Kidney capillary endothelial cell (primary cell): ENCODE measurements at regions not wholly inside any gene's neighbourhood (a gene's known extent, or its start where the extent isn't known, plus 50 kb on each side); places are given as distances from the start of the nearest gene placed in this dataset.
A peak's percentile ranks its signal among the peaks of the same experiment; 100 is the strongest.
"Not testable (repeated sequence)": the region's sequence is repeated elsewhere in the genome, so short reads cannot be mapped to it uniquely, and the experiment has no call there.

Source experiments
- DNase-seq: peaks from one replicate; pipeline ENCODE4 v3.0.0-alpha.2; 2018; ENCODE audit warnings: low spot score

DNA sequence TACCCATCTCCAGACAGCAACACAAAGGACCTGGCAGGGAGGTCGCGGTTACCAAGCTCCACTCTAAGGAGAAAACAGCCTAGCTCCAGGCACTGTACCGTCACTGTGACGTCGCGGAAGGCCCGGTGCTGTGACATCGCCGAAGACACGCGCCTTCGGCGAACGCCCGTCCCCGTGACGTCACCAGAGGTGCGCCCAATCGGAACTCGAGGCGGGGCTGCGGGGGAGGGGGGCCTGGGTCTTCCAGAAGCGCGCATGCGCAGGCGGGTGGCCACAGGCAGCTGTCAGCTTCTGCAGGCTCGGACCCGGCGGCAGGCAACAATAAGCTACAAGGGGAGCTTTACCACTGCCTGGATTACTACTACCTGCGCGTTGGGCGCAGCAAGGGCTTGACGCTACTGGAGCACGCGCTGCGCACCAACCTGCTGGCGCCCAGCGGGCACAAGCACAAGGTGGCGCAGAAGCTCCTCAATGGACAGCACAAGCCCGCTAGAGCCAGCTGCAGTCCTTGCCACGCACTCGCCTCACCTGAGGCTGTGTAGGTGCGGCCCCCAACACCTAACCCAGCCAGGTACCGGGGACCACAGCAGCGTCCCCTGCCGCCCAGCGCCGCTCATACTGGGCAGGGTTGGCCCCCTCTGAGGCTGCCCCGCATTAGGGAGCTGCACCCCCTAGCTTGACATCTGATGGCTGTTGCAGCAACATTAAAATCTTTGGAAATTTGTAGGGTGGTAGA is 208.4 kb downstream of the TPST1 start:
- DNase-seq, result peak; percentile 68

DNA sequence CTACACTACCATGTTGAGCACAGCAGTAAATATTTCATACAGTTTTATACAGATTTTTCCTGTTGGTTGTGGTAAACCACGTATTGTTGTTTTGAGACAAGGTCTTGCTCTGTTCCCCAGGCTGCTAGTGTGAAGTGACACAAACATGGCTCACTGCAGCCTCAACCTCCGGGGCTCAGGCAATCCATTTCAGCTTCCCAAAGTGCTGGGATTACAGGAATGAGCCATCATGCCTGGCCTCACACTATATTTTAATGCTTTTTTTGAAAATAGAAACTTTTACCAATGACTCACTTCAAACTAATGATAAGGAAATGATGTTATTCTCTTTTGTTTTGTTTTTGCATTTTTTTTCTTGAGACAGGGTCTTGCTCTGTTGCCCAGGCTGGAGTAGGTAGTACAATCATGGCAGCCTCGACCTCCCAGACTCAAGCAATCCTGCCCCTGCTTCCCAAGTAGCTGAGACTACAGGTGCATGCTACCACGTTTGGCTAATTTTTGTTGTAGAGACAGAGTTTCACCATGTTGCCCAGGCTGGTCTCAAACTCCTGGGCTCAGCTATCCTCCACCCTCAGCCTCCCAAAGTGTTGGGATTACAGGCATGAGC is 210.6 kb downstream of the TPST1 start:
- no peak for DNase-seq

DNA sequence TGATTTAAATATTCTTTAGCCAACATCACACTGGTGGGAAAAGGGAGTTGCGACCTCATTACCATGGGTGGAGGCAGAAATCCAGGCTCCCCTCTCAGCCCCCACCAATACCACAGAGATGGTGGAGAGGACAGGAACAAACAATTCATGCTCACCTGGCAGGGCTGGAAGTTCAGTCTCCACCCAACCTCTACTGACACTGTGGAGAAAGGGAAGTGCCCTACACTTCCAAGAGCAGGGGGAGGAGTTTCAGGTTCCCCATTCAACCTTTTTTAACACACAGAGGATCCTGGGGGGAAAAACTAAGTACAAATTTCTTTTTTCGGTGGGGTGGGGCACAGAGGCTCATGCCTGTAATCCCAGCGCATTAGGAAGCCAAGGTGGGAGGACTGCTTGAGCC is 210.1 kb upstream of the KCTD7 start:
- DNase-seq, result no peak

DNA sequence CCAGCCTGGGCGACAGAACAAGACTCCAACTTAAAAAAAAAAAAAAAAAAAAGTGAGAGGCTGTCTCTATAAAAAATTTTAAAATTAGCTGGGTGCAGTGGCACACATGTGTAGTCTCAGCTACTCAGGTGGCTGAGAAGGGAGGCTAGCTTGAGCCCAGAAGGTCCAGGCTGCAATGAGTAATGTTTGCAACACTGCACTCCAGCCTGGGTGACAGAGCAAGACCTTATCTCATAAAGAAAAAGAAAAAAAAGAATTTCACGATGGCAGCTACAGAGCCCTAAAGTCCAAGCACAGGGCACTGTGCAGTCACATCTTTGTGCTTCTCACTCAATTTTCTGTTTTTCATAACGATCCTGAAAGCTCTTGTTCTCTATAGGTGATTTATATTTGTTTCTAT is 209.5 kb upstream of the KCTD7 start:
- DNase-seq, result no peak

DNA sequence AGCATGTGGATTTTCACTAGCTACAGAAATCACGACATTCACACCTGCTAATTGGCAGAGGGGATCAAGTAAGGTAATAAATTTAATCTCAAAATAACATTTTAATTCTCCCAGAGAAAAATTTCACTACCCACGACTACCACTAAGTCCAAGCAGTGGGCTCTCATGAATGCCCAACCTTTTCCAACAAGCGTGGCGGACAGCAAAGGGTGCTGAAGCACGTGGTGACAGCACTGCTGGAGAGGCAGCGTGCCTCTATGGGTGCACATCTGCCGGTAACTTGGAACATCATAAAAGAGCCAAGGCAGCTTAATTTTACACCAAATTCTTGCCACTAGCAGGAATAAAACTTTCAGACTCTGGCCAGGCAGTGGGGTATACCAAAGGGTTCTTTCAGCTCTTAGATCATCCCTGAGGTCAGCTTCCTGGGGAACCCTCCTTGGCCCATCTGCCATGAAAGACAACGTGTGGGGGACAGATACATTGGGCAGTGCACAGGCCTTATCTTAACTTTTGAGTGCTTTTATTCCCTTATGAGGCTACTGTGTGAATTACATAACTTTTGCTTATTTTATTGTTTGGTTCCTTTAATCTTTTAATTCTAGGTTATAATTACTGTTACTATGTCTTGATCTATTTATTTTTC is 206.7 kb upstream of the KCTD7 start:
- no peak for DNase-seq

DNA sequence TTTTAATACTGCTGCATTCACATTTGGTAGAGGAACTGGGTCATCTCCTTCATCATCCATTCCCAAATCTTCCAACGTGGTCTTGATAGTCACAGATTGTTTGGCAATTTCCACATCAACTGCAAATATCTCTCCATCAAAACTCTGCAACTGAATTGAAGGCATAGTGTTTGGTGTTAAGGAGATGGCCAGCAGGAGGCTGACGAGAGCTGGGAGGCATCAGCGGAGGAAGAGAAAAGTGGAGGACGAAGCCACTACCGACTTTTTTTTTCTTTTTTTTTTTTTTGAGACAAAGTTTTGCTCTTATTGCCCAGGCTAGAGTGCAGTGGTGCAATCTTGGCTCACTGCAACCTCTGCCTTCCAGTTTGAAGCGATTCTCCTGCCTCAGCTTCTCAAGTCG is 205.0 kb upstream of the KCTD7 start:
- no peak for DNase-seq

DNA sequence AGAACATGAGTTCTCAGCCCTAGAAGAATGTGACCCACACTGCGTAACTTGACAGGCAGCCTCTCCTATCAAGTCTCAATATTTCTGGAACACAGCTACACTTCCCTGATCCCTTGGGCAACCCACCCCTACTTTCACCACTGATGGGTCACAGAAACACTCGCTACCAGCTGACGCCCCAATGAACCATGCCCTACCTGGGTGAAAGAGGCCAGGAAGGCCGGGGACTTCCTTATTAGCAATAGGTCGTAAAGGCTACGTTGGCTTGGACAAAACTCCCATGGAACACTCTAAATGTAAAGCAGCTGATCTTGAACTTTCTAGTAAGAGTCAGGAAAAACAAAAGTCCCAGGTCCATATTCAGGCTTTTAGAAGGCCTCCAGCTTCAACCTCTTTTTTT is 202.3 kb upstream of the KCTD7 start:
- no peak for DNase-seq

DNA sequence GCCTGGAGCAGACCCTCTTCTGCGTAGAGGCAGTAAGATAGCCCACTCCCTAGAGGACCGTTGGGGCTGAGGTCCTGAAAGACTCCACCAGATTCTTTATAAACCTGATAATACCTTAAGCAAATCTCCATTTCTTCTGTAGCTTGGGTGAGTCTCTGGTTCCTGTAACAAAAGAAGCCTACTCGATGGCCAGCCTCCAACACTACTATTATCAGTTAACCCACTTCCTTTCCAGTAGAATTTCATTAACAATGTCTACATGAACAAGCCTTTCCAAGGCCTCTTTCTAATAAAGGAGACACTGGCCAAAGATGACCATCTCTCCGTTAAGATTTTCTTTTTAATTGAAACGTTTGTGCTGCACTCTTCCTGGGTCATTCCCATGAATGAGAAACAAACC is 201.7 kb upstream of the KCTD7 start:
- DNase-seq, result no peak

DNA sequence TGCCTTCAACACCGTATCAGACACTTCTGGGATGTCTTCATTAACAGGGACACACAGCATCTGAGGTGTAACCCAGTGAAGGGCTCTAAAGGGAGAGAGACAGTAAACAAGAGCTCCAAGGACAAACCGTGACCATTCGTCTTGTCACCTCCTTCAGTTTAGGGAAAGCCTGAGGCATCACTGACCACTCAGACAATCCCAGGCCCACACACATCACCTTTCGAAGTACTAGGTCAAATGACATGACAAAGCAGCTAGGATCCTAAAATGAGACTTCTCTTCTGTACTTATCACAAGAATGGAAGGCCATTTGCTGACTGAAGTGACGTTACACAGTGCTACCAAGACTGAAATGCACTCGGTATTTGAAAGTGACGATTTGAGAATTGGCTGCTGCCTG is 200.7 kb upstream of the KCTD7 start:
- no peak for DNase-seq

DNA sequence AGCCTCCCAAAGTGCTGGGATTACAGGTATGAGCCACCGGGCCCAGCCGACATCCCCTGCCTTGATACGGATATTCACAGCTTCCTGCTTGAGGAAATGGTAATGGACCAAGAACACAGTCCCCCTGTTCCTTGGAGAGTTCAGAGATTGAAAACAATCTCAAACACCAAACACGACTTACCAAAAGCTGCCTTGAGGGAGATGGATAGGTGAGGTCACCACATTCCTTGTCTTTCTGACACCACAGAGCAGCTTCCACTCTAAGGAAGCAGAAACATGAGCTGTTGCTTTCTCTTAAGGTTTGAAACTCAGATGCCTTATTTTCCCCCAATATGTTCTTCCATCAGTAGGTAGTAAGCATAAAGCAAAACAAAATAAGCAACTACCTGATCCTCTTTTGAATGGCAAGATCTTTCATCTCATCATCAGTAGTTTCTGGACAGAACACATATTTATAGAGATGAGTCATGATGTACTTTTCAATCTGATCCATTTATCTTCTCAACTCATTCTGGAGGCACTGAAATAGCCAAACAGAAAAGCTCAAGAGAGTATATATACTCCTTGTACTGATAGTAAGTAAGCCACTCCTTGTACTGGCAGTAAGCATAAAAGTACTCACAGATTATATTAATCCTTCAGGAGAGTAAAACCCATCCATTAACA is 199.1 kb upstream of the KCTD7 start:
- DNase-seq, result no peak

DNA sequence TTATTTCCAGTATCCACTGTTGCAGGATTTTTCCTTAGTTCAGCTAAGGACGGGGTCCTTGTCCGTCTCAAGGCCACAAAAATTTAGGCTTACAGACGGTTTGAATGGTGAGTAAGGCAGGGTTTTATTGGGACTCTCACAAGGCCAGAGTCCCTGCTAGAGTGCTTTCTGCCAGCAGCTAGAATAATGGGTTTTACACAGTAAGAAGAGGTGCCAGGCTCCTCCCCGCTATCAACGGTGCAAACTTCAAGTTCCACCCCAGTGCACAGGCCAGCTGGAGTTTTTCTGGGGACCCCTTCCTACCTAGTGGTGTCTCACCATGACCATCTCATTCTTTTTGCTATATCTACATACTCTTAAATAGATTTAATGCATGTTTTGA is 198.5 kb upstream of the KCTD7 start:
- DNase-seq, result no peak

DNA sequence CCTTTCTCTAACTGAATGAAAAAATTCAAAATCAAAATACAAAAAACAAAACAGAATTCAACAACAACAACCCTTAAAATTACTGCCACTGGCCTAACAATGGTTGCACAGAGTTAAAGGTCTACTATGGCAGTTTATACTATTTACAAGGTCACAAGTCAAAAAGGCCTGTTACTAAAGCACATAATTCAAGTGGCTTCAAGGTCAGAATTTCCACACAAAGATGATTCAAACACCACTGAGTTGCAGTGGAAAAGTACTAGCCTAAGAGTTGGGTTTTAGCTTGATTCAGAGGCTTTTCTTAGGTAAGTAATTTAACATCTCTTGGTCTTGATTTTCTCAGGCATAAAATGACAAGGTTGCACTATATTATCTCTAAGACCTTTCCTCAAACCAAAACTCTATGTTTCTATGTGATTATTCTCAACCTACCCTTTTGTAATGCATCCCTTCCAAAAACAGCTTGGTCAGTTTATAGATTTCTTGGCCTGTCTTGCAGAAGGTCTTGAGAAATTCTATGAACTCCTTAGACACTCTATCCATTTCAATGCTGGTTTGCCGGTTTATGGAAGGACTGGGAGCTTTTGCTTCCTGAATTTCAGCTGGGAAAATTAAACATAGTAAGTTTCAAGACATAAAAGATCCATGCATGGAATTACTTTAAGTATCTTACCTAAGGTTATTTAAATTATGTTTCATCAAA is 189.8 kb upstream of the KCTD7 start:
- DNase-seq, result not testable (repeated sequence)

DNA sequence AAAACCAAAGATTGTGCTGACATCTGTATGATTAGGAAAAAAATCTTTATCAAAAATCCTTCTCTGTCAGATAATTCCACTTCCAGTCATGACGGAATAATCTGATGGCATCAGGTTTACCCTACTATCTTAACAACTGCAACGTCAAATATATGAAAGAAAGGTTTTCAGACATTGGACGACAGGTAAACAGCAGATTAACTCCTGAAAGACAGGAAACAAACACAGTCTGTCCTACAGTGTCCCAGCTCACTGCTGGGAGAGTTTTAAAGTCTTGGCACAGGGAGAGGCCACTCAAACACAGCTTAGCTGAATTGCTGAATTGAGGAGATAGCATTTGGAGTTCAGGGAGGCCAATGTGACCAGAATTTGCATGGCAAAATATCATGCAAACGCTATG is 186.3 kb upstream of the KCTD7 start:
- no peak for DNase-seq

DNA sequence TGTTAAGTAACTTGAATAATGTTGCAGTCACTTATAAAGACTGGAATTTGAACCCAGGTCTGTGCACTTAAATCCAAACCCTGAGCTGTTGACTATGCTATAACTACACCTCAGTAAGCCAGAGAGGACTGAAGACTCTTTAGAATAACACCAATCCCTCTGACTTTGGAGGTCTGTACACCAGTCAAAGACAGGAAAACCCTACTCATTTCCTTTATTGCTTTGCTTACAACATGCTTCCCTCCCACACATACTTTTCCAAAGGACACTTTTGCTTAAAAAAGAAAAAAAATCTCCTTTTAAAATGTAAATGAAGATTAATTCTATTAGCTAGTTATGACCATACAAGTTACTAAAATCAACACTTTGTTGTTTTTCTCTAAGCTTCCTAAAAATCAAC is 184.7 kb upstream of the KCTD7 start:
- peak; percentile 52 for DNase-seq

DNA sequence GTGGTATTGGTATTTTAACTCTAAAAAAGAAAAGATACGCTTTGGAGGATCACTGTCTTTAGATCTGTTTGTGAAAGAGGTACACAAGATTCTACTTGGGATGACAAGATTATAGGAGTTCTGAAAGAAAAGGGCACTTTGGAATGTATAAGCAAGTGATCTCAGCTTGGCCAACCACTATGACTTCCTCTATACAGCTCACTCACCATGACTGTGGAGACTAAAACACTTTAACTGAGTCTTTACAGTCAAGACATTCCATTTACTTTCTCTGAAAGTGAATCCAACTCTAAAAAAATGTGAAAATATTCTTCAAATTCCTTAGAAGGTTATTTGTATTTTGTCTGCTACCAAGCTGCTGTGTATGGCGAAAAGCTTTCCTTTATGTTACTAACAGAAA is 181.7 kb upstream of the KCTD7 start:
- DNase-seq, result not testable (repeated sequence)

DNA sequence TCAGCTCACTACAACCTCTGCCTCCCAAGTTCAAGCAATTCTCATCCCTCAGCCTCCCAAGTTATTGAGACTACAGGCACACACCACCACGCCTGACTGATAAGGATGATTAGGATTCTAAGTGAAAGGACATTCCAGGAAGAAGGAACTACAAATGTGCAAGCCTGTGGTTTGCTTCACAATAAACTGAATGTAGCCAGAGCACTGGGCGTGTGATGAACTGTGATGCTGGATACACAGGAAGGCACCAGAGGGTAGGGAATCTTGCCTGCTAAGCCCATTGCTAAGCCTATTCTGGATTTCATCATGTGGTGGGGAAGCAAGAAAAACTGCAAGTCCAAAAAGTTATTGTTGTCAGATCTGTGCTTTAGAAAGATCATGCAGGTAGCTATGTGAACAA is 177.9 kb upstream of the KCTD7 start:
- DNase-seq, result not testable (repeated sequence)

DNA sequence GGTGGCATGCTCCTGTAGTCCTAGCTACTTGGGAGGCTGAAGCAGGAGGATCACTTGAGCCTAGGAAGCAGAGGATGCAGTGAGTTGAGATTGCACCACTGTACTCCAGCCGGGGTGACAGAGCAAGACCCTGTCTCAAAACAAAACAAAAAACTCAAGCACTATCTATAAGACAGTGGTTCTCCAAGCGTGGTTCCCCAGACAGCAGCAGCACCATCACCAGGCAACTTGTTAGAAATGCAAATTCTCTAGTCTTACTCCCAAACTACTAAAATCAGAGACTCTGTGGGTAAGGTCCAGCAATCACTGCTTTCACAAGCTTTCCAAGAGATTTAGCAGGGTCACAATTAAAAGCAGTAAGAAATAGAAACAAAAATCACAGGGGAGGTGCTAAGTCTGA is 177.0 kb upstream of the KCTD7 start:
- DNase-seq, result not testable (repeated sequence)

DNA sequence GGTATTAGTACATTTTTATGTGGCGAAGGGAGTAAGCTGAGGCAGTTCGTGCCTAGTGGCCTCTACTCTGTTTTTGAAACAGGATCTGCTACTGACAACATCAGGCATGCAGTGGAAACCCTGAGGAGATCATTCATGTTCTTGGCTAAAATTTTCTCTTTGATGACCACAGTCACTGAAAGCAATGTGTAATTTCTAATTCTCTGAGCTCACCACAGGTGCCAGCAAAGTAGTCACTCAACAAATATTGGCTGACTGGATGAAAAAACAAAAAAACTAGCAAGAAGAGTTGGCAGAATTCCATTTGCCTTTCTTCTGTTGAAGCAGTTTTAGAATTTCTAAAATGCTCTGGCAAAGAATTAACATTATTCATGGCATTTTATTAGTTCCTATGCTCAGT is 176.5 kb upstream of the KCTD7 start:
- DNase-seq, result no peak

DNA sequence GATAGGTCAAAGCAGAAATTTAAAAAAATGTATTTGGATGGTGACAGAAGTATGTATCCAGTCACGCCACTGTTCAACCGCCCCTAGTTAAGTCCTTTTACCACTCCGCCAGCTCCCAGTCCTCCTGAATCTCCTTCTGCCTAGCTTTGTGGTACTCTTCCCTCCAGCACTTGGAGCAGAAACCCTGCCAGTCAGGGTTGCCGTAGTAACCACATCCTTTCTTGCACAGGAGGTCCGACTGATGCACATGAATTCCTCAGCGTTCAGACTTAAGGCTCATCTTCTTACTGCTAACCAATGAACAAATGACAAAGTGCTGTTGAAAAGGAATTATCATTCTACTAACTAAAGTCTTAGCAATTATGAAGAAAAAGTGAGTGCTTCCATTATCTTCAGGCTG is 175.3 kb upstream of the KCTD7 start:
- DNase-seq, result no peak

DNA sequence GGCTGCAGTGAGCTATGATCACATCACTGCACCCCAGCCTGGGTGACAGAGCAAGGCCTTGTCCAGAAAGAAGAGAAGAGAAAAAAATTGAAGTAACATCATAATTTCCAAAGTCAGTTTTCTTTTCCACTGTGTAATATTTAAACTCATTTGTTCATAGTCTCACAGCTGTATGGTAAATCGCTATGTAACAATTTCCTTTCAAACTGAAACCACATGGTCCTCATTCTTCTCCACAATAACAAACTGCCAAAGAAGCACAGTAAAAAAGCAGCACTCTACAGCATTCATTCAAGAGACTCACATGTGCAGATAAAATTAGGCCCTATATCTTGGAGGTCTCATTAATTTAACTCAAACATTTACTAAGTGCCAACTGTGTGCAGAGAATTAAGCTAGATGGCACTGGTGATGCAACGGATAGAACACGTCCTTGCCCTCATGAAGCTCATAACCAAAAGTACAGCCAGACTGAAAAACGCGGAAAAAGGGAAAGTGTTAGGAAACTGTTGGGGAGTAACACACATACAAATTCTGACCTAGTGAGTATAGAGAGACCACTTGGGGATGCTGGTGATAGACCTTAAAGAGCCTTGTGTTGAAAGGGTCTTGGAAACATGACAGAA is 174.0 kb upstream of the KCTD7 start:
- DNase-seq, result no peak

DNA sequence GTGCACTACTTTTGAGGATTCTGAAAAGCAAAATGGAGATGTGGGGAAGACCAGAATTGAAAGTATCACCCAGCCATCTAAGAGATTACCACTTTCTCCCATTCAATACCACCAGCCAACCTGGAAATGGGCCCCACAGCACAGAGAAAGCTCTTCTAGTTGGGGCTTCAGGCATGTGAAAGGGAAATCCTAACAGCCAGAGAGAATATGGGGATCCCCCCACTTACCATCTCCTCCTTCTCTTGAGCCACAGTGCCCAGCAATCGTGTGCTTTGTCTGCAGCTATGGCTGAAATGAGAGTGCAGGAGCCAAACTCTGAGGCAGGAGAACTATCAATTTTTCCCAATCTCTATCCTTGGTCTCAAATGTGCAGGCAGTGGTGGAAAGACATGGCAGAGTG is 173.2 kb upstream of the KCTD7 start:
- not testable (repeated sequence) for DNase-seq

DNA sequence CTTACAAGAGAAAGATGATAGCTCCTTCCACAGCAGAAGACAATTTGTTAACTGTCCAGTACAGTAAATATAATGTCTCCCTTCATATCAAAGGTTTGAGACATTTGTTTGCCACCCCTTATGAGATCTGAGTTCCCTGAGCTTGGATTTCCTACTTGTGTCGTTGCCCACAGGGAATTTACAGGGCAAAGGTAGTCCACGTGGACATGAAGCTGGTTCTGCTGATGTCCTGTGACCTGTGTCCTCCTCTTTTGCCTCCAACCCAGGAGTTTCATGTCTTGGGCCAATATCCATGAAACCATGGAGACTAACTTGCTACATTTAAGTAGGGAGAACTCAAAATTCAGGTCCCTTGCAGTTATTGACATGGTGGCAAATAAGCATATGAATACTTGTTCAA is 172.2 kb upstream of the KCTD7 start:
- not testable (repeated sequence) for DNase-seq
